ENCODE measurements at regions not wholly inside any gene's neighbourhood (a gene's known extent, or its start where the extent isn't known, plus 50 kb on each side); places are given as distances from the start of the nearest gene placed in this dataset.

GRCh38 chr10:83880252-83880791 is 259.0 kb upstream of the GHITM start:
- DNase-seq (ENCODE audit: low read depth): no peak

DNA sequence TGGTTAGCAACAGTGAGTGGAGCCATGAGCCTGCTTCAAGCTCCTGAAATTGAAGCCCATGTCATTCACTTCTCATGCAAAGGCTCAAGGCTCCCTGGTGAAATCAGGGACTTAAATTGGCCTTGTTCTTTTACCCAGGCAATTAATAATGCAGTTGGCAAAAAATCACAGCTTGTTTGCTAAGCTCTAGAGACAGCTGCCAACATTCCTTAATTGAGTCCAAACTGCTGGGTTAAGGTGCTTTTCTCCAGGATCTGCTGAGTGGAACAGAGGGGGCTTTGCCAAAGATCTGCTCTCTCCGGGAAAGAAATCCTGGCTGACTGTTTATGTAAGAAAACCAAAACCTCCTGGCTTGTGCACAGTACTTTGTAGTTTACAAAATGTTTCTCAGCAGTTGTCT is 257.6 kb upstream of the GHITM start:
- no peak for DNase-seq (ENCODE audit: low read depth)

- no peak for DNase-seq (ENCODE audit: low read depth)
Measured at GRCh38 chr10:83886871-83887270, 252.4 kb upstream of the GHITM start.

GRCh38 chr10:83892737-83893136 is 246.6 kb upstream of the GHITM start:
- DNase-seq (ENCODE audit: low read depth): no peak

- DNase-seq (ENCODE audit: low read depth): no peak
Measured at GRCh38 chr10:83896219-83896618, 243.1 kb upstream of the GHITM start.

DNA sequence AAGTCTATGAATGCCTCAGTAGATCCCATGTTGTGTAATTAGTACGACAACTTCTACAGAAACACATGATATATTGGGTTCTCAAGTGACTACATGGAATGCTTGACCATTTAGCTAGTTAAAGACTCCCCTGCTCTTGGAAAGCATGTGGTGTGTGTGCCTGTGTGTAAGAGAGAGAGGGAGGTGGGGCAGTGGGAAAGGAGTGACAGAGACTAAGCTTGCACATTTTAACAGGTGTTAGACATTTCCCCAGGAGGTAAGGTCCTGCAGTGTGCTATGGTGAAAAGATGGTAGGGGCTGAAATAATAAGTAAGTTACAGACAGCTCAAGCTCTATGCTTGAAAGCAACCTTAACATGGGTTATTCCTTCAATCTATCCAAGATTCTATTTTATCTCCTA is 241.7 kb upstream of the GHITM start:
- no peak for DNase-seq (ENCODE audit: low read depth)

- DNase-seq (ENCODE audit: low read depth): no peak
Measured at GRCh38 chr10:83908506-83908905, 230.8 kb upstream of the GHITM start.

GRCh38 chr10:83909001-83909400 is 230.3 kb upstream of the GHITM start:
- DNase-seq (ENCODE audit: low read depth): no peak

- DNase-seq (ENCODE audit: low read depth): no peak
Measured at GRCh38 chr10:83915801-83916200, 223.5 kb upstream of the GHITM start.

- no peak for DNase-seq (ENCODE audit: low read depth)
Measured at GRCh38 chr10:83917537-83918506, 221.5 kb upstream of the GHITM start.

DNA sequence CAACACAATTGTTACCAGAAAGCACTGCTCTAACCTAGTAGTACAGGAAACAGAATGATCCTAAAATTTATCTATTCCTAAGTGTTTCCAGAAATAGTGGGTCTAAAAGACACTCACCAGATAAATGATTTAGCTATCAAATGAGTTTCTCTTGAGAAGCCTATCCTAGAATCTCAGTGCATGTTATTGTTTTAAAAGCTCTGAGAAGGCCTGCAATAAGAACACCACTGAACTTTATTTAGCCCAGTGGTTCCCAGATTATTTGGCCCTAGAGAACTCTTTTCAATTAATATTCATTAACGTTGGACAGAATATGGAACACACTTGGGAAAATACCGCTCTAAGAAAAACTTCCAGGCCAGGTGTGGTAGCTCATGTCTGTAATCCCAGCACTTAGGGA is 220.1 kb upstream of the GHITM start:
- DNase-seq (ENCODE audit: low read depth): no peak

DNA sequence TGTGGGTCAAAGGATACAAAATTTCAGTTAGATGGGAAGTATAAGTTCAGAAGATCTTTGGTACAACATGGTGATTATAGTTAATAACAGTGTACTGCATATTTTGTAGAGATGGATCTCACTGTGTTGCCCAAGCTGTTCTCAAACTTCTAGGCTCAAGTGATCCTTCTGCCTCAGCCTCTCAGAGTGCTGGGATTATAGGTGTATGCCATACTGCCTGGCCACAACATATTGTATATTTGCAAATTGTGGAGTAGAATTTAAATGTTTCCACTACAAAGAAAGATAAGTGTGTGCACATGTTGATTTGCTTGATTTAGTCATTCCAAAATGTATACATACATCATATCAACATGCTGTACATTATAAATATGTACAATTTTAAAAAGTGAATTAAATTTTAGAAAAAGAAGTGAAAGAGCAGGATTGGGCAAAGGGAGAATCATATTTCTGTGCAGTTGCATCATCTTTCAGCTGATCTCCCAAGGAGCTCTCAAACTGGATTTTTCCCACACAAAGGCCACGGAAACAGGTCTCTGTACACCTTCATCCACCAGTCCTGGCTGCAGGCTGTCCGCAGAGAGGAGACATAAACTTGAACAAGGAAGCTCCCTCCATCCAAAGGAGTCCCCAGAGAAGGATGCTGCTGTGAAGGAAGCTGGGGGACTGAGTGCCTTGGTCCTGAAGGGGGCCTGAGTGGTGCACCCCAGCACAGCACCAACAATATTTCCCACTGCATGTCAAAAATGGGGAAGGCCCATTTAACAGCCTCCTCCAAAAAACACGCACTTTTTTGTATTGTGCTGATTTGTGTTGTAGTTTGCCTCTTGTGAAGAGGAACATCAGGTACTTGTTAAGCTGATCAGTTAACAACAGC is 217.1 kb upstream of the GHITM start:
- DNase-seq (ENCODE audit: low read depth): no peak

- no peak for DNase-seq (ENCODE audit: low read depth)
Measured at GRCh38 chr10:83925133-83925532, 214.2 kb upstream of the GHITM start.

GRCh38 chr10:83926606-83927005 is 212.7 kb upstream of the GHITM start:
- DNase-seq (ENCODE audit: low read depth): no peak

DNA sequence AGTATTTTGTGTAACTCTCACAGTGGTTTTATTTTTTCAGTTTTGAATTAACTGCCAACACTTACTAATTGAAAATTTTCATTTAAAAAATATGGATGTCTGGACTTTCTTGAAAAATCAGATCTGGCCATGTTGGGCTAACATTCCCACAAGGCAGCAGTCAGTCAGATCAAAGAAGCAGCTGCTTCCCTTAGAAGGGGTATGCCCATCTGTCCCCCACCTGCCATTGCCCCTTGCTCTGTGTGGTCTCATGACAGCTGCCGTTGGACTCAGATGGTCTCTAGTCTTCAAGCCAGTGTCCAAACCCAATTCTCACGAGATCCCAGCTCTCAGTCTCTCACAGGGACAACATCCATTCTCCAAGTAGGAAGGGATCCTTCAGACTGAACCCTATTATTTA is 212.1 kb upstream of the GHITM start:
- DNase-seq (ENCODE audit: low read depth): no peak

DNA sequence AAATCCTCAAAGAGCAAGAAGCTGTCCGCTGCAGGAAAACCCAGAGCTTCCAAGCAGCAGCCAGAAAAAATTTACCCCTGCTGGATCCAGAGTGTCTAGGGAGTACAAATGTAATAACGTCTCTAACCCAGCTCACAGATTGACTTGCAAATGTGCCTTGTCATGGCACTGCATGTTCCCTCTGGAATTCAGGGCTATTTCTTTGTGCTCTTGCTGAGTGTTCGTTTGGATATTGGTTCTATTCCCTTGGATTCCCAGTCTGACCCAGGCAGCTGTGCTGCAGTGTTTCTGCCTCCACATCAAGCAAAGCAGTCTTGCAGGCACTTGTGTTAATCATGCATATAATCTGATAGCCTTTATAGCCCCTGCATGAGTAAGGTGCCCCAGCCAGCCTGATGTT is 209.9 kb upstream of the GHITM start:
- DNase-seq (ENCODE audit: low read depth): no peak

DNA sequence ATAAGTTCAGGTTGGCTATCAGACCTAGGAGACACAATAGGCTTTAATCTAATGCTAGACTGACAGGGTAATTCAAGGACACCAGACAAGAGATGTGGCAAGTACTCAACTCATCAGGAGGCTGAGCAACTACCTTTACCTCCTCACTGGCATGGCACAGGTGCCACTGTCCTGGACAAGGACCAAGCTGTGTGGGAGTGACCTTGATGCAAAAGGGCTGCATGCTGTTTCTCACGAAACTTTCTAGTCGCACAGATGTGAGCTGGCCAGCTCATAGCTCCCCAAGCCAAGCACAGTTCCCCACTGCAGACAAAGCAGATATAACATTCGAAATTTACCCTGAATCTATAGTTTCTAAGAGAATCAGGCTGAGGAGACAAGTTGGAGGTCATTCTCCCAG is 207.6 kb upstream of the GHITM start:
- DNase-seq (ENCODE audit: low read depth): no peak

GRCh38 chr10:83932245-83932644 is 207.1 kb upstream of the GHITM start:
- DNase-seq (ENCODE audit: low read depth): no peak

GRCh38 chr10:83934062-83934461 is 205.2 kb upstream of the GHITM start:
- DNase-seq (ENCODE audit: low read depth): no peak

GRCh38 chr10:83934641-83935338 is 204.5 kb upstream of the GHITM start:
- no peak for DNase-seq (ENCODE audit: low read depth)

DNA sequence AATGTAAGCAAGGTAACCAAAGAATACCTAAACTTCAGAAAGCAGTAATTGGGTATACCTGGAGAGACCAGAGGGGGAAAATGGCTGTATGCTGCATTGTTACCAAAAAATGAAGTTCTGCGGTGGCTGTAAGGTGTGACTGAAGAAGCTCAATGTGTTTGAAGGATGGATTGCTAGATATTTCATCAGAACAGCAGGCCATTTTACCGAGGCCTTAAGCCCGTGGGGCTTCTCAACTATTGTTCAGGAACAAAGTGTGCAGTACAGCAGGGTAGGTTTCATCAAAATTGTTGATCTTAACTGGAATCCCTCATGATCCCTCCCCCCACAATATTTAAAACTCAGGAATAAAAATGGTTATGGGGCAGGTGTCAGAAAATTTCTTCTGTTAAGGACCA is 204.0 kb upstream of the GHITM start:
- DNase-seq (ENCODE audit: low read depth): no peak

DNA sequence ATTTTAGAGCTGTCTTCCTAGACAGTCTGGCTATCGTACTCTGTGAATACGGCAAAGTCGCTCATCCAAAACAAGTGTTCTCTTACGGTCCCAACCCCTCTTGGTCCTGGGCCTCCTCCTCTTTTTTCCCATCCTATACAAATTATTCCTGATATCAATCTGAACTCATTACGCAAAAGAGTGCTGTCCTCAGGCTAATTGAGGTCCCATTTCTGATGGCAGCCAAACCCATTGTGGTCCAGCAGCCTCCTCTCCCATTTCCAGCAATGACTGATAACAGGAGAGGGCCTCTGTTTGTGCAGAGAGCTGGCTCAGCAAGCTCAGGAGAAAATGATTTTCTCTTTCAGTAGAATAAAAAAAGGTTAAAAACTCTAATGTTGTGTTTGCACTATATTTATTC is 203.4 kb upstream of the GHITM start:
- no peak for DNase-seq (ENCODE audit: low read depth)
